GM21723 (cell line): ENCODE measurements at regions not wholly inside any gene's neighbourhood (a gene's known extent, or its start where the extent isn't known, plus 50 kb on each side); places are given as distances from the start of the nearest gene placed in this dataset.
"Not testable (repeated sequence)": the region's sequence is repeated elsewhere in the genome, so short reads cannot be mapped to it uniquely, and the experiment has no call there.

Experiments
- ATAC-seq: cut with Tn5 transposase; IDR thresholded peaks from one replicate; pipeline ENCODE4 v1.9.1; 2021; ENCODE audit warnings: mild to moderate bottlenecking, moderate library complexity; ENCODE audit not compliant: unreplicated experiment

DNA sequence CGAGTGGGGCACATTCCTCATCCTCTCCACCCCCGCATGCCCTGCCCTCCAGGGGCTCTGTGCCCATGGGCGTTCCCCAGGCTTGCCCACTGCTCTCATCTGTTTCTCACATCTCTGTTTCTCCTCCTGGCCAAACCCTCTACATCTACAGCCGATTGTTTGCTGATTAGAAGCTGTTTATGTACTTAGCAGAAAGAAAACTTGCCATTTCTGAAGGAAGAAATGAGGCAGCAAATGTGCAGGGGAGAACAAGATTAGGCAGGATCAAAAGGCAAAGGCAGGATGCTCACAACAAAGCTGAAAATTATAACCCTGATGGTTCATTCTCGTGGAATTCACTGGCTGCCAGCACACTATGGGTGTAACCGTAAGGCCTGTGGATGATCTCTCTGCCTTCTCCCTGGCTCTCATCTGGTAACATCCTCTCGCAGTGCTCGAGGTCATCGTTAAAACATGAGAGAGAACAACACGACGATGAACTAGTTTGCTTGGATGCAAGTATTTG, 111.6 kb upstream of the KLF14 start:
- no peak for ATAC-seq

GRCh38 chr7:130849604-130850003, 115.6 kb upstream of the KLF14 start:
- ATAC-seq: no peak

DNA sequence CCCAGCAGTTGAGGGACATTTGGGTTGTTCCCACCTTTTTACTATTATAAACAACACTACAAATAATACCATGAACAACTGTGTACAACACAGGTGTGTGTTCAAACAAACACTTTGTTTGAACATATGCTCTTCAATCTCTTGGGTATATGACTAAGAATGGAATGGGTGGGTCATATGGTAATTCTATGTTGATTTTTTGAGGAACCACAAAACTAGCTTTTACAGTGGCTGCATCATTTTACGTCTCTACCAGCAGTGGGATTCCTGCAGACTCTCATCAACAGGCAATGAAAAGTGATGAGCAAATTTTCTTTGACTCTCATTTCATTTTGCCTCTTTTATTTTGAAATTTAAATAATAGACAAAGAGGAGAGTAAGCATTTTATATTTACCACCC, 116.9 kb upstream of the KLF14 start:
- ATAC-seq: no peak

GRCh38 chr7:130852867-130853266, 118.9 kb upstream of the KLF14 start:
- ATAC-seq: no peak

- no peak for ATAC-seq
Observed at GRCh38 chr7:130853503-130854279, 119.7 kb upstream of the KLF14 start.

GRCh38 chr7:130854481-130854880, 120.5 kb upstream of the KLF14 start:
- ATAC-seq: no peak

DNA sequence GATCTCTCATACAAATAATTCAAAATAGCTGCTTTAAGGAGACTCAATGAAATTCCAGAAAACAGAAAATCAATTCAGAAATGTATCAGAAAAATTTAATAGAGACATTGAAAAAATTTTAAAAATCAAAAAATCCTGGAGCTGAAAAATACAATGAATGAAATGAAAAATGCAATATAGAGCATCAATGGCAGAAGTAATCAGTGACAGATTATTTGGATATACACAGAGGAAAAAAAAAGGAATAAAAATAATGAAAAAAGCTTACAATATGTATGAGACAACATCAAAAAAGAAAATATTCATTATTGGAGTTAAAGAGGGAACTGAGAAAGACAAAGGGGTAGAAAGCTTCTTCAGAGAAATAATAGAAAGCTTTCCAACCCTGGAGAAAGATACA, 122.9 kb upstream of the KLF14 start:
- ATAC-seq: no peak

DNA sequence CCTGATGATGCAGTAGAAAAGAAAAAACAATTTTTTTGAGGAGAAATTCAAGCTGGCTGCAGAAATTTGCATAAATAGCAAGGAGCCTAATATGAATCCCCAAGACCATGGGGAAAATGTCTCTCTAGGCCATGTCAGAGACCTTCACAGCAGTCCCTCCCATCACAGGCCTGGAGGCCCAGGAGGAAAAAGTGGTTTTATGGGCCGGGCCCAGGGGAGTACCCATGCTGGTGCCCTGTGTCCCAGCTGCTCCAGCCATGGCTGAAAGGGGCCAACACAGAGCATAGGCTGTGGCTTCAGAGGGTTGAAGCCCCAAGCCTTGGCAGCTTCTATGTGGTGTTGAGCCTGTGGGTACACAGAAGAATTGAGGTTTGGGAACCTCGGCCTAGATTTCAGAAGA, 126.8 kb upstream of the KLF14 start:
- not testable (repeated sequence) for ATAC-seq

- ATAC-seq: no peak
Observed at GRCh38 chr7:130865408-130866236, 131.6 kb upstream of the KLF14 start.

DNA sequence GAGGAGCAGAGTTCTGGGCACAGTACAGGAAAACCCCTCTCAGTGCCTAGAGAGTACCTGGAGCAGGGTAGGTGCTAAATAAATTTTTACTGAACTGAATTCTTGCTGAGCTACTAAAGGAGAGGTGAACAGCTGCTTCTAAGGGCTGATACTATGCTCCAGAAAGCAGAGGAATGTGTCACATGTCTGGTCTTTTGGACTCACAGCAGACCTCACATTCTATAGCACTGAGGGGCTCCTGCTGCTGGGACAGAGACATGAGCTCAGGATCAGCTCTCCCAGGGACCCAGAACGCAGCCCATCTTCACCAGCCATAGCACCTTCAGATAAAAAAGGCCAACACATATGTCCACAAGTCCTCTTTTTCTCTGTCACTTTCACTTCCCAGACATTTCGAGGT, 133.0 kb upstream of the KLF14 start:
- no peak for ATAC-seq

GRCh38 chr7:130867581-130868136, 133.7 kb upstream of the KLF14 start:
- ATAC-seq: no peak

DNA sequence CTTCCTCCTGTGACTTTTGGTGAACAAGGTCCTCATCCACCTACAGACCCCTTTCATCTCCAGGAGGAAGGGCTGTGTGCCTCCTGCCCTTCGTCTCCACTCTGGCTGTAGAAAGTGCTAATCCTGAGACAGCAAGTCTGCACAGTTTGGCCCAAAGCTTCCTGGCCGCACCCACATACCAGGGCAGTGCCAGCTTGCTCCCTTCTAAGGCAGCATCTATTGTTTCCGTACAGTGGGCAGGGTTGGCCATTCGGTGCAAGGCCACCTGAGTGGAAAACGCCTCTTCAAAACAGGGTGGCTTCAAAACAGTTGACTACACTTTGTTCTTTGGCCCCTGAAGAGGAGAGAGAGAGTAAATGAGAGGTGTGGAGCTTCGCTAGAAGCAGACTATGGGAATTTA, 134.1 kb upstream of the KLF14 start:
- ATAC-seq: no peak

DNA sequence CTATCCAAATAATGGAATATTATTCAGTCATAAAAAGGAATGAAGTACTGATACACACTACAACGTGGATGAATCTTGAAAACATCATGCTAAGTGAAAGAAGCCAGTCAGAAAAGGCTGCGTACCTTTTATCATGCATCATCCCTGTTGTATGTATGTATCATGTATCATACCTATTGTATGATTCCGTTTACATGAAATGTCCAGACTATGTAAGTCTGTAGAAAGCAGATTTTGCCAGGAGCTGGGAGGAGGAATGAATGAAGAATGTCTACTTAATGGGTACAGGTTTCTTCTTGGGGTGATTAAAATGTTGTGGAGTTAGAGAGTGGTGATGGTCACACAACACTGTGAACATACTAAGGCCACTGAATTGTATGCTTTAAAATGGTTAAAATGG, 135.9 kb upstream of the KLF14 start:
- no peak for ATAC-seq

DNA sequence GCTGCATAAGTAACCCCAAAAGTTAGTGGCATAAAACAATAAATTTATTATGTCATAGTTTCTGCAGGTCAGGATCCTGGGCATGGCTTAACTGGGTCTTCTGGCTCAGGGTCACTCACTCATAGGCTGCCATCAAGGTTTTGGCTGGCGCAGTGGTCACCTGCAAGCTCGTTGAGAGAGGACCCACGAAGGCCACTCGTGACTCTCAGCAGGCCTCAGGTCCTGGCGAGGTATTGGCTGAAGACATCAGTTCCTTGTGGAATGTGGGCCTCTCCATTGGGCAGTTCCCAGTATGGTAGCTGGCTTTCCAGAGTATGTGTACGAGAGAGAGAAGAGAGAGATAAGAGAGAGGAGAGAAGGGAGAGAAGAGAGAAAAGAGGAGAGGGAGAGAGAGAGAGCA, 138.3 kb upstream of the KLF14 start:
- ATAC-seq: no peak

GRCh38 chr7:130872756-130873448, 138.9 kb upstream of the KLF14 start:
- ATAC-seq: no peak

- no peak for ATAC-seq
Observed at GRCh38 chr7:130874071-130874915, 140.3 kb upstream of the KLF14 start.

DNA sequence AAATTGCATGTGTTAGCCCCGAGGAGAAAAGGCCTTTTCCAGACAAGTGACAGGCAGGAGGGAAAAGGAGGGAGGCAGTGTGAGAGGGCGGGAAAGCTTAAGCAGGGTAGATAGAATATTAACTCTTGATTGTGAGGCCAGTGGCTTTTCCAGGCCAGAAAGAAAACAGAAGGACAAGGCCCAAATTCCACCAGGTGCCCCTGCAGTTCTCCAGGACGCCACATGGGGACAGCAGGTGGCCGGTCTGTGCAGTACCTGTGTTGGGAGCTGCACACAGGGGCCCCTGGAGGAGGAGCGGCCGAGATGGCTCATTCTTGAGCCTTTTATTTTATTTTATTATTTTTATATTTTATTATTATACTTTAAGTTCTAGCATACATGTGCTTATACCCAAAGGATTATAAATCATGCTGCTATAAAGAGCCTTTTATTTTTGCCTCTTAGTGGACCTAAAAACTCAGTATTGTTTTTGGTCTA, 141.3 kb upstream of the KLF14 start:
- peak; percentile 57 for ATAC-seq

DNA sequence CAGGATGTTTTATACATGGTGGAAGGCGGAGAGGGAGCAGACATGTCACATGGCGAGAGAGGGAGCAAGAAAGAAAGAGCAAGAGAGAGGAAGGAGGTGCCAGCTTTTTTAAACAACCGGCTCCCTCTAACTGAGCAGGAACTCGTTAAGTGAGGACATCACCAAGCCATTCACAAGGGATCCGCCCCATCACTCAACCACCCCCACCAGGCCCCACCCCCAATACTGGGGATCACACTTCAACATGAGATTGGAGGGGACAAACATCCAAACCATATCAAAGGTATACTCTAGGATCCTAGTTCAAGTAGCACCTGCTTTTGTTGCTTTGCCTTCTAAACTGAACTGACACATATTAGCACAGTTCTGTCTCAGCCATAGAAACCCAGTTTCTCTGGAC, 141.9 kb upstream of the KLF14 start:
- ATAC-seq: no peak

GRCh38 chr7:130877236-130877990, 143.4 kb upstream of the KLF14 start:
- no peak for ATAC-seq

DNA sequence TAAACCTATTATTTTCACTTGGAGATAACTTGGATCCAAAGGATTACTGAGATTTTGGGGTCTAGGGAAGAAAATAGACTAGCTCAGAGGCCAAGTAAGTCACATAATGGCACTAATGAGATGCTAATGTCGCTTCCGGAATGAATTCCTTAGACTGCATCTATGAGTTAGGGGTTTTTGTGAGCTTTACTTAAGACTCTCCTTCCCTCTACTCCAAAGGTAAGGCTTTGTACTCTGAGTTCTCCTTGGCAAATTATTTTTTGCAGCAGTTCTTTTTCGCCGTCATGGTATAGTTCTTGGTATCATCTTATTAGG, 143.9 kb upstream of the KLF14 start:
- no peak for ATAC-seq
